Brain pericyte (primary cell): ENCODE measurements at regions not wholly inside any gene's neighbourhood (a gene's known extent, or its start where the extent isn't known, plus 50 kb on each side); places are given as distances from the start of the nearest gene placed in this dataset.

Experiments
- DNase-seq: peaks from one replicate; pipeline ENCODE4 v3.0.0-alpha.2; 2012; ENCODE audit warnings: low read depth, low spot score

DNA sequence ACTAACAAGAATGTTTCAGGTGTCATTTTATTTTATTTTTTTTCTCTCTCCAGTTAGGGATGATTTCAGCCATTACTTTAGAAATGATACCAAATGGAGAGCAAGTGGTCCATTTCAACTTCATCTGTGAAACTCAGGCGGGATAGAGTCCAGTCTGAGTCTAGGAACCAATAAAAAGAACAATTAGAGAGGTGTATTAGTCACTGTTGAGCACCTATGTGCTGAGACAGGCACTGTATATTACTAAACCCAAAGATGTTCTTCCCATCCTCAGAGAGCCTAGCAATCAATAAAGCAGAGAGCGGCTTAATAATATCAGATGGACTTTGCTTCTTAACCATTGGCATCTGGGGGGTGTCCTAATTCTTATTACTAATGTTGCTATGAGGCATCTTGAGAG lies 410.3 kb upstream of the SLC24A2 start:
- no peak for DNase-seq

- DNase-seq: no peak
Observed at GRCh38 chr9:20197976-20198685, 409.3 kb upstream of the SLC24A2 start.

GRCh38 chr9:20191228-20191840 lies 402.5 kb upstream of the SLC24A2 start:
- no peak for DNase-seq

DNA sequence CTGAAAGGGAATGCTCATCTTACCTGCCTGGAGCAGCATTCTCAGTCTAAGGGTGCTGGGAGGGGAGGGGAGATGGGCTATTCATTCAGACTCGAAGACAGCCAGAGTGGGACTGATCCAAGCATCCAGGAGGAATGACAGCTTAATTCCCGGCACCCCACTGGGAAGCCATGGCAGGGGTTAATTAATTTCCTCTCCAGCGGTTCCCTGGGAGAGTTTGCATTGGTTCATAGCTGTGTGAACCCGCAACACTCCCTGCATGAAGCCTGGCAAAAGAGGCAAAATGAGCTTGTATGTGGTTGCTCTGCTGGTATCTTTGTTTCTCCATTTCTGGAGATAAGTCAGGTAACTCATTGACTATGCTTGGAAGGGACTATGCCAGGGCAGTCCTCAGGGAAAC lies 401.0 kb upstream of the SLC24A2 start:
- no peak for DNase-seq

DNA sequence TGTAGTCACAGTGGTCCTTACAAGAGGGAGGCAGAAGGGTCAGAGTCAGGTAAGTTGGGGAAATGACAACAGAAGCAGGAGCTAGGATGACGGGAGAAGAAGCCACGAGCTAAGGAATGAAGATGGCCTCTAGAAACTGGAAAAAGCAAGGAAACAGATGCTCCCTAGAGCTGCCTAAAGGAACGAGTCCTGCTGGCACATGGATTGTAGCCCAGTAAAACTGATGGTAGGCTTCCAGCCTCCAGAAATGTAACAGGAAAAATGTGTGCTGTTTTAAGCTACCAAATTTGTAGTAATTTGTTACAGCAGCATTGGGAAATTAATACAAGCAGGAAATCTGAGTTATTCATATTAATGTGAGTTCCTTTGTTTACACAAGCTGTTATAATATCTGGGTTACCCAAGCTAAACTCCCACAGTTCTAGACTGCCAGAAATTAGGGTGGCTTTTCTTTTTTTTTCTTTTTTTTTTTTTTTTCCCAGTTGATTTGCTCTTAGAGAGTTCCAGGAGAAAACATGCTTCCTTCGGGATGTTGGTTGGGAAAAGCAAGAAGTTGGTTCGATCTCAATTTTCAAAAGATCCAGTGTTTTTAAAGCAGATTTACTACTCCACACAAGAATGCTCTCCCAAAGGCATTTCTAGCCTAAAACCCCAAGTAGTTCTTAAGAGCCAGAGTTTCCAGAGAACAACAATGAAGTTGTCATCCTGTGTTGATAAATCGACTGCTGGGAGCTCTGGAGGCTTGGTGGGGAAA lies 400.0 kb upstream of the SLC24A2 start:
- DNase-seq: no peak

GRCh38 chr9:20187318-20187717 lies 398.5 kb upstream of the SLC24A2 start:
- no peak for DNase-seq

DNA sequence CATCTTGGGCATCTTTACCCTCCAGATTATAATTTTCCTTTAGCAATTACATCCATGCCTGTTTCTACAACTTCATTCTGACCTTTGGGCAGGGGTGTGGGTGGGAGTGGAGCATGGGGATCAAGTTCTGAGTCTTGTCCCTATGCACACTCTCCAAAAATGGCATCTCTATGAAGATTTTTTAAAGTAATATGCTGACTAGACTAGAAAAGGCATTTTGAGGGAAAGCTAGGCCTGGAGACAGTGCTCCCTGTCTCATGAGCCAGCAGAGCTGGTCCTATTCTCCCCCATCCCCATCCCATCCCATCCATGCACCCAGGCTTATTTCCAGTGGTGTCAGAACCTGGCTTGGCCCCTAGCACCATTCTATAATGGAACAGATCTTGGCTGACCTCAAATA lies 398.0 kb upstream of the SLC24A2 start:
- no peak for DNase-seq

DNA sequence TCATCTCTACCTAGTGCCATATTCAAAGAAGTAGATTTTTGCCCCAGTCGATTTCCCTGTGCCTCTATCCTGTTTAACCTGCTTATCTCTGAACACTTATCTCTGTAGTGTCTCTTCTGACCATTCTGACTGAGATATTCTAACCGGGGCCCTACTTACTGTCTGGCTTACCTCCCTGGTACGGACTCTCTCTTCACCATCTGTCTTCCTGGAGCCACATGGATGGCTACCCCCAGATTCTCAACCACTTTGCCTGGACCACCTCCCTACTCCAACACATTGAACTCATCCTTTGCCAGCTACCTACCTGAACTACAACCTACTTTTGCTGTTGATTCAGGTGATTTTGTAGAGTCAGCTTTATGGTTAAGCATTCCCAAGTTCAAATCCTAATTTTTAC lies 397.4 kb upstream of the SLC24A2 start:
- DNase-seq: no peak

- DNase-seq: no peak
Observed at GRCh38 chr9:20184541-20184940, 395.7 kb upstream of the SLC24A2 start.

DNA sequence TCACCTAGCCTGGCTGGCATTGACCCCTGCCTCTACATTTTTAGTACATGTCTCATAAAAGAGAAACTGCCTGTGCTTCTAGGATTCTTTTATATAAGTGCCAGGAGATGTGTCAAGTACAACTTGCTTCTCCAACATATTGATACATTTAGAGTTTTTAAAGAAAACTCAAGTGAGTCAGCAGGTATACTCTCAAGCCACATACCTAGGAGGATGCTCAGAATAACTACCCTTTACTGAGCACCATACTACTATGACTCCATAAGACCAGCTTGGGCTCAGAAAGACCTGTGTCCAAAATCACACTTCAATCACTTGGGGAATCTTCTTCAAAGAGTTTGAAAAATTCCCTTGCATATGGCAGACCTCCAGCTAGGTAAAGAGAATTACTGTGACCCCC lies 389.8 kb upstream of the SLC24A2 start:
- DNase-seq: no peak

- DNase-seq: no peak
Observed at GRCh38 chr9:20178197-20178596, 389.4 kb upstream of the SLC24A2 start.

DNA sequence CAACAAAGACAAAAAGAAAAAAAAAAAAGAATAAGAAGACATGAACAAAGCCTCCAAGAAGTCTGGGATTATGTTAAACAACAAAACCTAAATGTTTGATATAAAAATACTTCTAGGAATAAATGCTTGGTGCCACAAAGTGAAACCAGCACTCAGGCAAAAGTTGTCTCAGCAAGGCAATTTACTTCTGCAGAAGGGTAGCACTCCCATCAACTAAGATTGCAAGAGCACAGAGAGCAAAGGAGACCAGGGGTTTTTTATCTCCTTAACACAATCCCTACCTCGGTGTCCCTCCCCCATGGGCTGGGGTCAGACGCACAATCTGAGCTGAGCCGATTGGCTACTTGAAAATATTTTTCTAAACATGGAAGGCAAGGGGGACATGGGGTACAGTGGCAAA lies 381.3 kb upstream of the SLC24A2 start:
- DNase-seq: no peak

DNA sequence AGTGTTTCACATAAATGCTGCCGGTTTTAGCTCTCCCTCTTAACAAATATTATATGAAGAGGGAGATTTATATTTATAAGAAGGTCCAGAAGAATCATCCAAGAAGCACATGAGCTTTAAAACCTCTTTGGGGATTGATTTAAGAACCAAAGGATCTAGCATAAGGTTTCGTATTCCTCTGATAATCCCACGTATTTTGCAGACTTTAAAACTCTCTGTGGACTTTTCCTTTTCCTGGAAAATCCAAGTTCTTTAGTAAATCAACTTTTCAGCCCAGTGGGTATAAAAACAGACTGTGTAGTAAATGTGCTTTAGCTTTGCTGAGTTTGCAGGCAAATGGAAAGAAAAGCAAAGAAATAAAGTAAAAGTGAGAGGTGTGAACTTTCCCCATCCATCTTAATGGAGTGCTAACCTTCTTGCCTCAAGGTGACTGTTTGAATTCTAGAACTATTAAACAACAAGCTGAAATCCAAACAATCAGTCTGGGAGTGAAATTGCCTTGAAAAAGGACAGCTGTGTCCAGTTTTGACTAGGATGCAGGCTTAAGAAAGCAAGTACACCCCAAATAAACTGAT lies 363.4 kb upstream of the SLC24A2 start:
- DNase-seq: no peak

- DNase-seq: no peak
Observed at GRCh38 chr9:20148416-20148815, 359.6 kb upstream of the SLC24A2 start.

GRCh38 chr9:20144197-20144596 lies 355.4 kb upstream of the SLC24A2 start:
- no peak for DNase-seq

DNA sequence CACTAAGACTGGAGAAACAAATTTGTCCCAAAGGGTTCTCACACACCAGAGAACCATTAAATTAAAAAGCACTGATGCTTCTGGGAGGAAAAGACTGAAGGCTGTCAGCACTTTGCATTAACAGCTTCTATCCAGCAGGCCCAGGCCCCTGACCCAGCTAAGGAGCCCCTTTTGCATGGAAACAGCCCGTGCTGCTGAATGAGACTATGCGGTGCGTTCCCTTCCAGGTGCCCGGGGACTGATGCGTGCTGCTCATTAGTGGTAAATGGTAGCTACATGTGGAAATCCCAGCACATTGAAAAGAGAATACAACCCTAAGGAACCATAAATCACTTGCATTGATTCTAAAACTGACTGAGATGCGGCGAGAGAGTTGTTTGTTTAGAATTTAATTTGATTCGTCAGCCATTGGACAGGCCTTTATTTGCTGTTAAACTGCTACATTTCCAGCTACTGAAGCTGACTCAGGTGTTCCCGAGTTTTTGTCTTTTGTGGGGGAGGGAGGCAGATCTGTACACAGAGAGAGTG lies 351.0 kb upstream of the SLC24A2 start:
- no peak for DNase-seq

GRCh38 chr9:20138841-20139240 lies 350.0 kb upstream of the SLC24A2 start:
- DNase-seq: no peak

GRCh38 chr9:20138116-20138515 lies 349.3 kb upstream of the SLC24A2 start:
- no peak for DNase-seq

DNA sequence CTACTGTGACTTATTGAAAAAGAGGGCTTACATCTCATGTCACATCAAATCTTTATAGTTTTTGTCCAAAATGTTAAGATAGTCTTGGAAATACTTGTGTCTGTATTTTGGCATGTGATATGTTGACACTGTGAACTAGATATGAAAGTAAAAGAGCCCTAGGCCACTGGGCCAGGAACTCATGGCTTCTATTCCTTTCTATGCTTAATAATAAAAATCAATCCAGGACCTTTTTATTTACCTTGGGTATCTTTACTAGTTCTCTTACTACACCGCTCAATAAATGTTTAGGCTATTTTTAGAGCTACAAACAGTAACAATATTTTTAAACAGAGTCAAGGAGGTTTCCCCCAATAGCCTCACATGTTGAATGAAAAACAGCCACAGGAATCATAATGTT lies 348.6 kb upstream of the SLC24A2 start:
- DNase-seq: no peak

DNA sequence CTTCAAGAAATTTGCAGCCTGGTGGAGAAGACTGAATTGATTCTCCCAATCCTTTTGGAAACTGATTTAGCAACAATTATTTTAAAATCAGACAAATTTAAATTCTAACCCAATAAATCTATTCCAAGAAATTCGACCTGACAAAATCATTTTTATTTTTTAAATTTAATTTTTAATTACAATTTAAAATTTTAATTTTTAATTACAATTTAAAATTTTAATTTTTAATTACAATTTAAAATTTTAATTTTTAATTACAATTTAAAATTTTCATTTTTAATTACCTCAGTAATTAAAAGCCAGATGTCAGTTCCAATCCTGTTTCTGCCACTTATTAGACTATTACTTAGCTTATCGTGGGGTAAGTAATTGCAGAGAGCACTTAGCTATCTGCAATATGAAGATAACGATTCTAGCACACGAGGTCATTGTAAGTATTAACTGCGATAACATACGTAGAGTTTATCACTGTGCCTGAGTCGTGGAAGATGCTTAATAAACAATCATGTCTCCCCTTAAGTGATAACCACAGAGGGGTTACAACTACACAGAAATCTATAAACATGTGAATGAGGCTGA lies 346.4 kb upstream of the SLC24A2 start:
- DNase-seq: no peak

GRCh38 chr9:20125727-20126126 lies 336.9 kb upstream of the SLC24A2 start:
- no peak for DNase-seq

GRCh38 chr9:20119566-20119965 lies 330.7 kb upstream of the SLC24A2 start:
- no peak for DNase-seq
